SK-N-MC (cell line): ENCODE measurements at regions not wholly inside any gene's neighbourhood (a gene's known extent, or its start where the extent isn't known, plus 50 kb on each side); places are given as distances from the start of the nearest gene placed in this dataset.

Source experiments
- DNase-seq: peaks from one replicate; pipeline ENCODE4 v3.0.0-alpha.2; 2011; ENCODE audit warnings: low read depth, low spot score
- H3K27ac ChIP-seq: fragments of 200-600 bp; sonication (generic); 2 replicates; pipeline ENCODE4 v1.5.1; 2016; ENCODE audit warnings: mixed run types
- H3K36me3 ChIP-seq: fragments of 200-600 bp; sonication (generic); 2 replicates; pipeline ENCODE4 v1.6.1; 2017; ENCODE audit warnings: antibody characterized with exemption, low read length, mixed read lengths; ENCODE audit not compliant: insufficient read depth
- H3K4me3 ChIP-seq: fragments of 200-600 bp; sonication (generic); 2 replicates; pipeline ENCODE4 v1.5.1; 2016
- H3K9ac ChIP-seq: fragments of 200-600 bp; sonication (generic); 2 replicates; pipeline ENCODE4 v1.8.0; 2017; ENCODE audit warnings: mixed run types, mixed read lengths; ENCODE audit not compliant: insufficient read length
- H3K9me3 ChIP-seq: fragments of 200-600 bp; sonication (generic); 2 replicates; pipeline ENCODE4 v1.6.1; 2017; ENCODE audit warnings: low read depth, mild to moderate bottlenecking, antibody characterized with exemption, low read length, moderate library complexity, mixed read lengths
- EZH2 ChIP-seq: fragments of 200-600 bp; sonication (generic); IDR thresholded peaks from one replicate; pipeline ENCODE4 v1.6.1; 2017; ENCODE audit warnings: antibody characterized with exemption
- FOXP2 ChIP-seq: optimal IDR thresholded peaks from 2 replicates; pipeline ENCODE3; 2011; ENCODE audit warnings: mild to moderate bottlenecking, moderate library complexity; ENCODE audit not compliant: insufficient read depth; ENCODE audit errors: extremely low read length, control extremely low read depth
- POLR2AphosphoS5 ChIP-seq: IDR thresholded peaks from 2 replicates; pipeline ENCODE4 v1.6.1; 2012; ENCODE audit warnings: mild to moderate bottlenecking, low read depth, low read length, borderline replicate concordance

GRCh38 chrX:131782646-131783045 is 238.8 kb downstream of the OR13H1 start:
- no peak for DNase-seq
- TF ChIP-seq EZH2 (no peak), POLR2AphosphoS5 (no peak), FOXP2 (no peak)
- H3K9ac ChIP-seq, result no peak overlapping the region
- H3K9me3 ChIP-seq, result no peaks in the 10 kb centered on the region
- H3K36me3 ChIP-seq, result no peaks in the 10 kb centered on the region
- H3K27ac ChIP-seq, result no peak overlapping the region
- H3K4me3 ChIP-seq, result no peak overlapping the region

- Histone ChIP-seq H3K9ac (peak overlapping the region; percentile 12), H3K4me3 (peak overlapping the region; percentile 64), H3K9me3 (no peaks in the 10 kb centered on the region), H3K36me3 (no peaks in the 10 kb centered on the region), H3K27ac (no peak overlapping the region)
- TF ChIP-seq FOXP2, result no peak
- TF ChIP-seq EZH2, result no peak
- TF ChIP-seq POLR2AphosphoS5, result no peak
- peak; percentile 86 for DNase-seq
Observed at GRCh38 chrX:131783555-131784308, 239.4 kb upstream of the STK26 start.

- H3K36me3 ChIP-seq, result no peaks in the 10 kb centered on the region
- DNase-seq, result no peak
- H3K27ac ChIP-seq, result no peak overlapping the region
- no peaks in the 10 kb centered on the region for H3K9me3 ChIP-seq
- no peak overlapping the region for H3K9ac ChIP-seq
- no peak overlapping the region for H3K4me3 ChIP-seq
- no peak for TF ChIP-seq POLR2AphosphoS5
- no peak for TF ChIP-seq FOXP2
- no peak for TF ChIP-seq EZH2
Observed at GRCh38 chrX:131789664-131790063, 233.4 kb upstream of the STK26 start.

GRCh38 chrX:131791608-131792355 is 231.3 kb upstream of the STK26 start:
- peak overlapping the region; percentile 77 for H3K4me3 ChIP-seq
- H3K9ac ChIP-seq, result peak overlapping the region; percentile 70
- TF ChIP-seq FOXP2 (no peak), EZH2 (no peak), POLR2AphosphoS5 (no peak)
- no peaks in the 10 kb centered on the region for H3K36me3 ChIP-seq
- no peak for DNase-seq
- H3K9me3 ChIP-seq, result no peaks in the 10 kb centered on the region
- no peak overlapping the region for H3K27ac ChIP-seq

- Histone ChIP-seq H3K4me3 (peak overlapping the region; percentile 77), H3K9me3 (no peaks in the 10 kb centered on the region), H3K9ac (peak overlapping the region; percentile 70), H3K36me3 (no peaks in the 10 kb centered on the region), H3K27ac (no peak overlapping the region)
- no peak for TF ChIP-seq EZH2
- no peak for TF ChIP-seq POLR2AphosphoS5
- TF ChIP-seq FOXP2, result no peak
- DNase-seq, result peak; percentile 70
Observed at GRCh38 chrX:131792356-131792749, 230.7 kb upstream of the STK26 start.

GRCh38 chrX:131792789-131793462 is 230.2 kb upstream of the STK26 start:
- peak overlapping the region; percentile 77 for H3K4me3 ChIP-seq
- peak overlapping the region; percentile 57 for H3K9ac ChIP-seq
- DNase-seq, result peak; percentile 84
- H3K27ac ChIP-seq, result no peak overlapping the region
- no peaks in the 10 kb centered on the region for H3K36me3 ChIP-seq
- no peak for TF ChIP-seq FOXP2
- TF ChIP-seq EZH2, result no peak
- no peak for TF ChIP-seq POLR2AphosphoS5
- H3K9me3 ChIP-seq, result no peaks in the 10 kb centered on the region

GRCh38 chrX:131795442-131796229 is 227.5 kb upstream of the STK26 start:
- no peaks in the 10 kb centered on the region for H3K36me3 ChIP-seq
- no peak for DNase-seq
- no peak overlapping the region for H3K9ac ChIP-seq
- H3K9me3 ChIP-seq, result no peaks in the 10 kb centered on the region
- TF ChIP-seq POLR2AphosphoS5 (no peak), EZH2 (no peak), FOXP2 (no peak)
- no peak overlapping the region for H3K27ac ChIP-seq
- H3K4me3 ChIP-seq, result no peak overlapping the region
